Kidney tubule cell (primary cell): ENCODE measurements at regions not wholly inside any gene's neighbourhood (a gene's known extent, or its start where the extent isn't known, plus 50 kb on each side); places are given as distances from the start of the nearest gene placed in this dataset.

Source experiments
- DNase-seq: peaks from one replicate; pipeline ENCODE4 v3.0.0-alpha.2; 2018; ENCODE audit warnings: low spot score

DNA sequence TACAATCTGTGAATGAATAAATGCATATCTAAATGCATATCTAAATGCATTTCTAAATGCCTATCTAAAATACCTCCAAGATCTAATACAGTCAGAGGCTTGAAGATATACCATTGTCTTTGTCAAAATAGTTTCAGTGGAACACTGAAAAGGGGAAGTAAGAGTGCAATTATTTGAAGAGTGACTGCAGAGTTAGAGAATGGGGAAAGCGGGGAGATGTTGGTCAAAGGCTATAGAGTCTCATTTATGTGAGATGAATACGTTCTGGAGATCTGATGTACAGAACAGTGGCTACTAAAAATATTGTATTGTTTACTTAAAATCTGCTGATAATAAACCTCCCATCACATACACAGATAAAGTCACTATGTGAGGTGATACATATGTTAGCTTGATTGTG lies 1126.2 kb upstream of the CDH9 start:
- DNase-seq = no peak

DNA sequence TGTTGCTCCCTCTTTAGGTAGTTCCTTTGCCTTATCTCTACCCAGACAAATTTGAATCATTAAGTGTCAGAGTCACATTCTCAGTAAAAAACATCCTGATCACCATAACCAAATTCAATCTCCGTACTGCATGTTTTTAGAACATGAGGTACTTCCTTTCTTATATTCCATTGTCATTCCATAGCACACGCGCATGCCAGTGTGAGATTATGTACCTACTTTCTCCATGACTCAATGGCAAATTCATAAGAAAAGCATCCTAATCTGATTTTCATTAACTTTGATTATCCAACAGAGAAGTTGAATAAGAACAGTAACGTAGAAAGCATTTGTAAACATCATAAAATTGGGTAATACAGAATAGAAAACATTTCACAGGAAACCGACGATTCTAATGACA lies 1118.6 kb upstream of the CDH9 start:
- no peak for DNase-seq

DNA sequence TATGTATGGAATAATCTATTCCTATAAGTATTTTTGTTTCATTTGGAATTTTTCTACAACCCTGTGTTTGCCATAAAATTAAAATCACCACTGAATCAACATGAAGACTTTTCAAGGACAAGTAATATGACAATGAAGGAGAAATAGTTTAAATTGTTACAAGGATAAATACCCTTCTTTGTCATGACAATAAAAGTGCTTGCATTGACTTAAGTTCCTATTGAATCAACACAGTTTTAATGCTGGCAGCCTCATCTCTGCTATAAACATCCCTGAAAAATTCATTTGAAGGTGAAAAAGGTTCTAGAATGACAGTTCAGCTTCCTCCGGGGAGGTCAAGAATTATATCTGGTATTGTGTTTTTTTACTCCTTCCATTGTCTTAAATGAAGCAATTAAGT lies 1105.1 kb upstream of the CDH9 start:
- no peak for DNase-seq

DNA sequence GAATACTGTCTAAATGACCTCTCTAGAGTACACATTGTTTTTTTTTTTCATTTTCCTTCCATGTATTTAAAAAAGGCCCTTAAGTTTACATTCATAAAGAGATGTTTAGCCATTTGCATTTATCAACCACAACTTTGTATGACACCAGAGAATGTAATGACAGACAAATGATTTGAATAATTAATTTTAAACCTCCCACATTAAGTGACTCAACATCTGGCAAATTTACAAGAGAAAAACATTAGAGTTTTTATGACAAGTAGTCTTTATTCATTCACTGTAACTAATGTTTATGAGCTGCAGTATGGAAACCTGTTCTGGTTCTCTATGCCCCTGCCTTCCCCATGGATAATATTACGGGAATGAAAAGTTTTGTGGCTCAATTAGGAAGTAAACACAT lies 1093.8 kb upstream of the CDH9 start:
- DNase-seq = no peak

DNA sequence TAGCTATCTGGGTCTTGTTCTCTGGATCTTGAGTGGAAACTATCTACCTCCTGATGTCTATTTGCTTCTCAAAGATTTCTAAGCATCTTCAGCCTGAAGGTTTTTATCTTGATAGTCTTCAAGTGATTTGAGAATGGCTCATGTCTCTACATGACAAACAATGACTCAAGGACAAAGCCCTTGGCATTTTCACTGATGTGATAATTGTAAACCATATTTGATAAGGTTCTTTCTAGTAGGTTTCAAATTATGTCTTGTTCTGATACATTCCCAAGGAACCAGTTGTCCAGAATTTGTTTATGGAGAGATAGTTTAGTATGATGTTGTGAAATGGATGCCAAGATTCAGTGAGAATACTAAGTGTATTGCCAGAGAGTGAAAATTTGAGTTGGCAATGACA lies 1079.3 kb upstream of the CDH9 start:
- no peak for DNase-seq

DNA sequence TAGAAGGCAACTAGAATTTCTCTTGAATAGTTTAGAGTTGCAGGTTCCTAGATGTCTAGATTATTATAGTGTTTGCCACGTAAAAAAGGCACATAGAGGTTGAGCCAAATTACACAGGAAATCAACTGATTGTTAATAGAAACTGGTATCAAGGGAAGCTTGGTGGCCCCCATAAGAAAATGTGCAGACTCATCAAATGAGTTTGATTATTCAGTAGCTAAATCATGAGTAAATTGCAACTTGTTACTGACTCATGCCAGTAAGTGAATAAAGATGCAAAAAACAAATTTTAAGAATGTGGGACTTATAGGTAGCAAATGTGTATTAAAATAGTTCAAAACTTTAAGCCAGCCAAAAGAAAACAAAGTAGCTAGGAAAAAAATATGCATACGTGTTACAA lies 1078.9 kb upstream of the CDH9 start:
- no peak for DNase-seq

DNA sequence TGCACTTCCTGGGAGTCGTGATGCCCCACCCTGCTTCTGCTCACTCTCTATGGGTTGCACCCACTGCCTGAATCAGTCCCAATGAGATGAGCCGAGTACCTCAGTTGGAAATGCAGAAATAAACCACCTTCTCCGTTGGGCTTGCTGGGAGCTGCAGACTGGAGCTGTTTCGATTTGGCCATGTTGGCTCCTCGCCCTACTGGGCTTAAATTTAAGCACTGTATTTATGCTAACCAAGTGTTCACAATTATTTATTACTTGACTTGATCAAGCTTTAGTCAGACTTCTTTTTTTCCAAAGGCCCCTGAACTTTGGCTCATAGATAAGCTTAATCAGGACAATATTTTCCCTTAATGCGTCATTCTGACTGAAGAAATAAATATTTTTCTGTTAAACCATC lies 1072.4 kb upstream of the CDH9 start:
- DNase-seq = no peak

DNA sequence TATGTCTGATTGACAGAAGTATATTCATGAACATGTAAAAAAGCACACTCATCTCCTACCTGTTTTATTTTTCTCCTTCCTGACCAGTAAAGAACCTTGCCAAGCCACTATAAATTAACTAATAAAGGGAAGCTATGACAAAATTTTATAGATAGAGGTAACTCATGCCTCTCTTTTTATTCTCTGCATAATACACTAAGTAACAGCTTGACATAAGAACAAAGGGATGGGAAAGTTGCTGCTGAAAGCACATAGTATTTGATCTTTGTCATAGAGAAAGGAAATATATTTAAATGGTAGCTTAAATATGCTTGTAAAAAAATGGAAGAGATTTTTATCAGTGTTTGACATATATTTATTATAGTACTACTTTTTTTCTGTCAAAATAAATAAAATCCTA lies 1065.7 kb upstream of the CDH9 start:
- DNase-seq = no peak

DNA sequence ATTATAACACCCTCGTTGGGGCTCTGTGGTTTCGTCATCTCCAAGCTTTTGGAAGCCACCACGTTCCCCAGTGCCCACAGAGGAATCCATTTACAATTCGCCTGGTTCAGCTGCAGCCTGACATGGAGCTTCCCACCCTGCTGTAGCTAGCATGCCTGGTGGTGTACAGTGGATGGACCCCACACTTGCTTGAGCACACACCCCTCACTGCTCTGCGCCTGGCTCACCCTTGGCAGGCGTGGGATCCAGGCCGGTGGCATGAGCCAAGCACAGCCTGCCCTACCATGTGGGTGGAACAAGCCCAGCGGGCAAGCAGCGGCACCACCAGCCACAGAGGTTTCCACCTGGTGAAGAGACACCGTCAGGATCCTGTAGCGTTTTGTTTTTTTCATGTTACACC lies 1045.7 kb upstream of the CDH9 start:
- no peak for DNase-seq

DNA sequence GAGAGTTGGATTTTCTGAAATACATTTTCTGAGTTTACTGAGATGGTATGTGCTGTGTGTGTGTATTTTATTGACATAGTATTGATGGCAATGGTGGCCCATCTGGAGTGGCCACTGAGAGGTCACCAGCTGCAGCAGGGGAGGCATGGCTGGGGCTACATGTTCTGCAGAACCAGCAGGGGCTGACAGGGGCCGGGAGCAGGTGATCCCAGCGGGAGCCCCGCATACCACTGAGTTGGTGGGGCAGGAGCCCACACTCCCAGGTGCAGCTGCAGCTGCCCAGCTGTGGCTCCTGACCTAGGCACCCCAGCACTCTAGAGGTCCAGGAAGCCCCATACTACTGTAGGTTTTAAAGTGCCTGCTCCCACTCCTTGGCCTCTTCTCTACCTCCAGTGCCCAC lies 1044.2 kb upstream of the CDH9 start:
- DNase-seq = no peak

DNA sequence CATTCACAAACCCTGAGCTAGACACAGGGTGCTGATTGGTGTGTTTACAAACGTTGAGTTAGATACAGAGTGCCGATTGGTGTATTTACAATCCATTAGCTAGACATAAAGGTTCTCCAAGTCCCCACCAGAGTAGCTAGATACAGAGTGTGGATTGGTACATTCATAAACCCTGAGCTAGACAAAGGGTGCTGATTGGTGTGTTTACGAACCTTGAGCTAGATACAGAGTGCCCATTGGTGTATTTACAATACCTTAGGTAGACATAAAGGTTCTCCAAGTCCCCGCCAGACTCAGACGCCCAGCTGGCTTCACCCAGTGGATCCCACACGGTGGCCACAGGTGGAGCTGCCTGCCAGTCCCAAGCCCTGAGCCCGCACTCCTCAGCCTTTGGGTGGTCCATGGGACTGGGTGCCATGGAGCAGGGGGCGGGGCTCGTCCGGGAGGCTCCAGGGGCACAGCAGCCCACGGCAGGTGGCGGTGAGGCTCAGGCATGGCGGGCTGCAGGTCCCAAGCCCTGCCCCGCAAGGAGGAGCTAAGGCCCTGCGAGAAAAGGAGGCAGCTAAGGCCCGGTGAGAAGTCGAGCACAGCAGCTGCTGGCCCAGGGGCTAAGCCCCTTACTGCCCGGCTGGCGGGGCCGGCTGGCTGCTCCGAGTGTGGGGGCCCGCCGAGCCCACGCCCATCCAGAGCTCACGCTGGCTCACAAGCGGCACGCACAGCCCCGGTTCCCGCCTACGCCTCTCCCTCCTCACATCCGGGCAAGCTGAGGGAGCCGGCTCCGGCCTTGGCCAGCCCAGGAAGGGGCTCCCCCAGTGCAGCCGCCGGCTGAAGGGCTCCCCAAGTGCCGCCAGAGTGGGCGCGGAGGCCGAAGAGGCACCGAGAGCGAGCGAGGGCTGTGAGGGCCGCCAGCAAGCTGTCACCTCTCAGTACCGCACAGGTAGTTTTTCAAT lies 1039.2 kb upstream of the CDH9 start:
- DNase-seq = no peak

DNA sequence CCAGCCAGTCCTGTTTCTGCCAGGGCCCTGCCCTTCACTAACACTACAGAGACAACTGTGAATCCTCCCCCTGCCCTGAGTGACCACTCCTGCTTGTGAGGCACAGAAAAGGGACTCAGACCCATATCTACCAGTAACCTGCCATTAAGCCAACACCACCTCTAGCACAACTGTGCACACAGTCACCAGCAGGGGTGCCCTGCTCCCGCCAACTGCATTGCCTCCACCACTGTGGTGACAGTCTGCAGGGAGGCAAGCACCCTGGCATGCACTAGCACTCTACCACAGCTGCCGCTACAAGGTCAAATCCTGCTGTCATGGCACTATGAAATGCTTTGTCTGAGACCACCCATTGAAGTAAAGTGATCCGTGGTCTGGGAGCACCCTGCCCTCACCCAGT lies 1028.5 kb upstream of the CDH9 start:
- no peak for DNase-seq

DNA sequence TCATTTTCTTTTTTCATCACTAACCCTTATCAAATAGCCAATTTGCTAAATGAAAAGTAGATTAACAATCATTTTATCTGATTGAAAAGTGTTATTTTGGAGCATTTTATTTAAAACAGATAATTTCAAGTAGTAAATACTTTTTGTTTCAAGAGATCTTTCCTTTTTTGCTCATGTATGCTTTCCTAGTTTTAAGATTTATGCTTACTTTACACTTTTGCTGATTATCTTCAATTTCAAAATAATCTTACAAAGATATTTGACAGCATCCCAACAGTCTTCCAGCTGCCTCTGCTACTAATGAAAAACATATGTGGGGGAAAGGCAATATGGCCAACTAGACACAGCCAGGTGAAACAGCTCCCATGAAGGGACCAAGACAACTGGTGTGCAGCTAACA lies 1027.3 kb upstream of the CDH9 start:
- no peak for DNase-seq

DNA sequence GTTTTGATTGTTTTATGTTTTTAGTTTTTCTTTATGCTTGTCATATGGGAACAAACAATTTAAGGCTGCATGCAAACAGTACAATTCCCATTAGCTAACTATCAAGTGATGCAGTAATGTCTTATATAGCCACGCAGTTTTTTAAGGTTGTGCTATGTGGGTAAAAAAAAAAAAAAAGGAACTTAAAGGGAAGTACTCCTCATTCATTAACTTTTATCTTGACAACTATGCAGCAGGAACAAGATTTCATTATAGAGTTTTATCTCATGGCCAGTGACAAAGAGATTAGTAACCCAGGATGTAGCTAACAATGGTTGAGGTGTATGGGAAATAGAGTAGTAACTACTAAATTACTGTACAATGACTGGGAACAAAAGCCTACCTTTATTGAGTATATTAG lies 1008.2 kb upstream of the CDH9 start:
- no peak for DNase-seq

DNA sequence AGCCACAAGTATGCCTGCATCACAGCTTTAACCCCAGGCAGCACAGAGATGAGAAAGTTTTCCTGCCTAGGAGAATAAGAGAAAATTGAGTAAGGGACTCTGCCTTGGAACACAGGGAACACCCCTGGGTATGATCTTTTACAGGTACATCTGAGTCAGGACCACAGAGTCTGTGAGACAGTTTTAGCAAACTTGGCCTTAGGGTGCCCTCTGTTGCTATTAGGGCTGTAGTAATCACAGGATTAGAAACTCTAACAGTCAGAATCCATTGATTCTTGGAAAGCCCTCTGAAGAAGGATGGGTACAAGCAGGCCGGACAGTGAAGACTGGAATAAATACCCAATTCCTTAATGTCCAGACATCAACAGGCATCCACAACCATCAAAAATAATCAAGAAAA lies 989.5 kb upstream of the CDH9 start:
- DNase-seq = no peak

DNA sequence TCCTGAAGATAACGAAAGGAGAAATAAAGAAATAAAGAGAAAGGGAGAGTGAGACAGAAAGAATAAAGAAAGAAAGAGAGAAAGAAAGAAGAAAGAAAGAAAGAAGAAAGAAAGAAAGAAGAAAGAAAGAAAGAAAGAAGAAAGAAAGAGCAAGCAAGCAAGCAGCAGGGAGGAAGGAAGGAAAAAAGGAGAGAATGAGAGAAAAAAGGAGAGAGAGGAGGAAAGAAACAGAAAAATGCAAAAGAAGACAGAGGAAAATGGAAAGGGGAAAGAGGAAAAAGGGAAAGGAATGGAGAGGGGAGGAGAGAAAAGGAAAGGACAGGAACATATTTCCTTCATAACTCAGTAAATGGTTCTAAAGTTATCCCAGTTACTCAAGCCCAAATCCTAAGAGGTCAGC lies 978.8 kb upstream of the CDH9 start:
- no peak for DNase-seq

DNA sequence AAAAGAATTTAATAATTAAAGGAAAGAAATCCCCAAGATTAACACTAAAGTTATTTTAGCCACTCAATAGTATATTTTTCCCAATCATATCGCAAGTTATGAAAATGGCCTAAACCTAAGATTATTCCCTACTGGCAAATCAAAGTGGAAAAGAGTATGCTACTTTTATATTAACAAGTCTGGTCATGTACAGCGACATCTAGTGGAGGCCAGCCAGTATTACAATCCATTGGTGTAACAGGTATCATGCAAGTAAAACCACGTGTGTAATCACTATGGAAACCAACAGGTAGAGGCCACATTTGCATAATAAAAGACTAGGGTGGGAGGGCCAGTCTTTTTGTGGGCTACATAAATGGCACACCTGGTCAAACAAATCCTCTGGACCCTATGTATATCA lies 976.4 kb upstream of the CDH9 start:
- peak; percentile 22 for DNase-seq

DNA sequence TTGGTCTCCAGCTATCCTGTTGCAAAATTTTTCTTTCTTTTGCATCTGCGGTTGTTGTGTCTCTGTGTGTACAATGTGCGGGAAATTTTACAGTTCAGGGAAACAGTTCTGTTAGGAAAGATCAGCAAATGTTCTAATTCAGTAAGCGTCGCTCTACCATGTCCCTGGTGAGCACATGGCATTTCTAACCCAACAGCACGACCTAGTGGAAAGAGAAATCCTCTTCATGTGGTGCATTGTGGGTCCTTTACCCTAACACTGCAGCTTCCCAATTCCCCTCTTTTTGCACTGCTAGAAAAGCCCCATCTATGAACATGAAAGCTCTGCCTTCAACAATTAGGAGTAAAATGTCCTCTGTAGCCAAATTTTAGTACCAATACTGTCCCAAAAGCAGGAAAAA lies 974.2 kb upstream of the CDH9 start:
- no peak for DNase-seq

DNA sequence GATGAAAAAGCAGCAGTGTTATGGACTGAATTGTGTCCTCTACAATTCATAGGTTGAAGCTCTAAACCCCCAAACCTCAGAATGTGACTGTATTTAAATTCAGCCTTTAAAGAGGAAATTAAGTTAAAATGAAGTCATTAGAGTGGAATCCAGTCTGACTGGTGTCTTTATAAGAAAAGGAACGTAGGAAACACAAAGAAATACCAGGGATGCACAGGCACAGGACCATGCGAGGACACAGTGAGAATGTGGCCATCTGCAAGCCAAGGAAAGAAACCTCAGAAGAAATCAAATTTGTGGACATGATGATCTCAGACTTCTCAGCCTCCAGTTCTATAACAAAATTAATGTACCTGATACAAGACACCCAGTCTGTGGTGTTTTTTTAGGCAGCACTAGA lies 971.2 kb upstream of the CDH9 start:
- peak; percentile 61 for DNase-seq

DNA sequence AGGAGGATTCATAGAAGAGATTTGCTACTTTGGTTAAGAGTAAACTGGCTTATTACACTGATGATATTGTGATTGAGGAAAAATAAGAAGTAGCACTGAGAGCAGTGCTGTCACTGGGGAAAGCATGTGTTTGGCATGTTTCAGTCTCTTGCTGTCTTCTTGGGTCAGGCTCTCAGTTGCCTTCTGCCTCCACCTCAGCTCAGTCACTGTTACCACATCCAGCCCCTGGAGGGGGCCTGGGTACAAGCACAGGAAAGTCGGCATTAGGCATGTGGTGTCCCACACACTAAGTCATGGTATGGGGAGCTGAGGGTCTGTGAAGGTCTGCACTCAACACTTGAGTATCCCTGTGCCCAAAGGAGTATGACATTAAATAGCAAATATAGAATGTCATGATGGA lies 958.3 kb upstream of the CDH9 start:
- DNase-seq = no peak

DNA sequence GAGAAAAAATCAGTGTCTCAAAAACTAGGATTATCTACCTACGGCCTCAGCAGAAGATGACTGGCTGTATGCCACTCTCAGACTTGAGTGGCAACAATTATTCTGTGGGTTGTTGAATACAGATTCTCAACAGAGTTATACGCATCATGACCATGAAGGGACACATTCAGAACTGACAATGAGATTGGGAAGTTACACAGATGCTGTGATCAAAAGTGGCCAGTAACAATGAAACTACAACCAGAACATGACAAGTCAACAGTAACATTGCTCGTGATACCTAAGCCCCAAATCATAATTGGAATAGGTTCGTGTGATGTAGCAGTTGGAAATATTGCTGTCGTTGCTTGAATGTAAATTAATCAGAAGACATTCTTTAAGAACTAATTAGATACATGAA lies 957.5 kb upstream of the CDH9 start:
- DNase-seq = no peak

DNA sequence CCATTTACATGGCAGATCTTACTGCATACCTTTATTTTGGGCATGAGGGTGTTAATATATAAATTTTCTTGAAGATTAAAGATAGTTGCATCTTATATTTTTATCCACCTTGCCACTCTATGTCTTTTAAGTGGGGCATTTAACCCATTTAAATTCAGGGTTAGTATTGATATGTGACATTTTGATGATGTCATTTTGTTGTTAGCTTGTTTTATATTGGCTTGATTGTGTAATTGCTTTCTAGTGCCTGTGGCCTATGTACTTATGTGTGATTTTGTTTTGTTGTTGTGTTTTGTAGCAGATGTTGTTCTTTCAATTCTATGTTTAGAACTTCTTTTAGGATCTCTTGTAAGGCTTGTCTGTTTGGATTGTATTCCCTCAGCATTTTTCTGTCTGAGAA lies 939.9 kb upstream of the CDH9 start:
- DNase-seq = no peak

DNA sequence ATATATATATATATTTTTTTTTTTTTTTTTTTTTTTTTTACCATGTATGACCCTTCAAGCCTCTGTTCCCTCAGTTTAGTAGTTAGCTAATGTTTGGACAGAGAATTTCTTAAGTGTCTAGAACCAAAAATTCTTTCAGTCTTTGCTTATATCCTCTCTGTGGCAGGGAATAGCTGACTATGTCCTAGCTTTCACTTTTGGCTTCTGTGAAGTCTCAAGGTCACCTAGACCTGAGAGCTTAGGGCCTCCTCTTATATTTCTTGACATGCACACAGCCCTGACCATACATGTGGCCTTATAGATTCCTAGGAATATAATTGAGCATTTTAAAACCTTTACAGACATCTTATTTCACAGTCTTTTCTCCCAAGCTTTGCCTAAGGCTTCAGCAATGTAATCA lies 930.8 kb upstream of the CDH9 start:
- DNase-seq = no peak

DNA sequence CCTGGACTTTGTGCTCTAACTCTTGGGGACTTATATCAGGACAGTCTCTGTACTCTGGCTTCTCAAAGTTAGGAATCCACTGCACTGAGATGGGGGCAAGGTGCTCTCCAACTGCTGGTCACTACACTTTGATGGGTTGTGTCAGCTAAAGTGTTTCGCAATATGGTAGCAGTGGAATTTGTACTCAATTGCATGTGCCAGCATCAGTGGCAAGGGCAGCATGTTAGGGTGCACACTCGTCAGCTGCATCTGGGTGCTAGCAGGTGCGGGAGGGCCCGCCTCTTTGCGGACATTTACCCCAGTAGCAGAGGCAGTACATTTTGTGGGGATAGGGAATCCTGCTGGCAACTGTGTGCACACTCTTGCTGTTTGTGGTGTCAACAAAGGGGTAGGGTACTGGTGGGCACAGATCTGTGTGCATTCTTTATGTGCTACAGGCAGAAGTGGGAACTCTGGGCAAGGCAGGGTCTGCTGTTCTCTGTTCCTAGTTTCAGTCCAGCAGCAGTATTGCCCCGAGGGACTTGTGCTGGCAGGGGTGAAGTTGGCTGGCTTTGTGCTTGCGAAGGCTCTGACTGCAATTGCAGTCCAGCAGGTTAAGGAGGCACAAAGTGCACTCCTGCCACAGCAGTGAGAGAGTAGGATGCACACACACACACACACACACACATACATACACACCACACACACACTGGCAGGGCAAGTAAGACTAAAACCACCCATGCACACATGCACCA lies 924.8 kb upstream of the CDH9 start:
- no peak for DNase-seq
